Small intestine (tissue), 7 donors: ENCODE measurements at regions not wholly inside any gene's neighbourhood (a gene's known extent, or its start where the extent isn't known, plus 50 kb on each side); places are given as distances from the start of the nearest gene placed in this dataset.

Experiments used
- DNase-seq, 2 donors: peaks; one replicate each; pipeline versions ENCODE4 v3.0.0 to v3.0.0-alpha.2; 2013
- FAIRE-seq: peaks from 2 replicates; lab custom pipeline; 2012; peaks lifted over from hg19 to GRCh38; lab: Jason Lieb, UNC
- H3K27ac ChIP-seq, 3 donors: one replicate each; pipeline ENCODE4 v1.5.1; 2013; ENCODE audit warnings: low read length in 2 of 3, mild to moderate bottlenecking in 2 of 3, control low read depth in 1 of 3, inconsistent platforms in 1 of 3, low read depth in 1 of 3, moderate library complexity in 1 of 3
- H3K27me3 ChIP-seq, 3 donors: one replicate each; pipeline ENCODE4 v1.6.1; 2013; ENCODE audit warnings: low read length in 3 of 3, inconsistent platforms in 1 of 3; ENCODE audit not compliant: control insufficient read depth in 3 of 3, insufficient read depth in 3 of 3
- H3K36me3 ChIP-seq, 3 donors: one replicate each; pipeline ENCODE4 v1.6.1; 2013; ENCODE audit warnings: low read length in 3 of 3, inconsistent platforms in 1 of 3, low read depth in 1 of 3, mild to moderate bottlenecking in 1 of 3, moderate library complexity in 1 of 3; ENCODE audit not compliant: control insufficient read depth in 3 of 3, insufficient read depth in 2 of 3
- H3K4me1 ChIP-seq, 3 donors: one replicate each; pipeline ENCODE4 v1.6.1; 2013; ENCODE audit warnings: low read length in 2 of 3, inconsistent platforms in 1 of 3, low read depth in 1 of 3, mild to moderate bottlenecking in 1 of 3, moderate library complexity in 1 of 3; ENCODE audit not compliant: control insufficient read depth in 3 of 3, insufficient read depth in 2 of 3
- H3K4me3 ChIP-seq, 3 donors: one replicate each; pipeline ENCODE4 v1.5.1; 2013; ENCODE audit warnings: low read length in 3 of 3, control low read depth in 1 of 3, inconsistent platforms in 1 of 3, low read depth in 1 of 3, mild to moderate bottlenecking in 1 of 3, moderate library complexity in 1 of 3
- H3K9me3 ChIP-seq, 2 donors: one replicate each; pipeline ENCODE4 v1.6.1; 2013; ENCODE audit warnings: low read depth in 1 of 2, low read length in 1 of 2; ENCODE audit not compliant: control insufficient read depth in 2 of 2, insufficient read depth in 1 of 2
- WGBS, 3 donors: extraction: QIAGEN DNeasy Blood & Tissue Kit; methylation state at CpG; one replicate each; pipeline ENCODE4 v1.1.7; 2013; 5-methylcytosine and 5-hydroxymethylcytosine counted together
- donor health status: healthy with polysubstance abuse.
- donor health status: control.
- donor health status: control.
- donor health status: Bipolar disorder and iron deficiency.
- donor health status: healthy.

DNA sequence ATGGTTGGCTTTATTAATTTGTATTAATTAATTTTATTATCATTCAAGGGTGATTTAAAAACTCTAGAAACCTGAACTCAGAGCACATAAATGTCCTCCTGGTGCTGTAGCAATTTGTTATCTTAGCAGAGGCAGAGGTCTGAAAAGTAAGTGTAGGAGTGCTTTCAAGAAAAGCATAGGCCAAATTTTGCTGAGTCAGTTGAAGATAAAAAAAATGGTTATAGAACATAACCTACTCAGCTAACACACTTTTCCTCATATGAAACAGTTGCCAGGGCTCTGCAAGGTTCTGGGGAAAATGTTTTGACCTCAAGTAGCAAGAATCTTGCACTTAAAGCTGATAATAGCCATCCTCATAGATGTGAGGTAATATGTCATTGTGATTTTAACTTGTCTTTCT lies 53.5 kb upstream of the CHODL start:
- Histone ChIP-seq H3K9me3 (no peaks in the 10 kb centered on the region), H3K36me3 (no peaks in the 10 kb centered on the region), H3K27ac (no peak overlapping the region), H3K4me3 (no peak overlapping the region), H3K27me3 (no peaks in the 10 kb centered on the region), H3K4me1 (no peaks in the 10 kb centered on the region)
- FAIRE-seq (no peak), DNase-seq (no peak)

DNA sequence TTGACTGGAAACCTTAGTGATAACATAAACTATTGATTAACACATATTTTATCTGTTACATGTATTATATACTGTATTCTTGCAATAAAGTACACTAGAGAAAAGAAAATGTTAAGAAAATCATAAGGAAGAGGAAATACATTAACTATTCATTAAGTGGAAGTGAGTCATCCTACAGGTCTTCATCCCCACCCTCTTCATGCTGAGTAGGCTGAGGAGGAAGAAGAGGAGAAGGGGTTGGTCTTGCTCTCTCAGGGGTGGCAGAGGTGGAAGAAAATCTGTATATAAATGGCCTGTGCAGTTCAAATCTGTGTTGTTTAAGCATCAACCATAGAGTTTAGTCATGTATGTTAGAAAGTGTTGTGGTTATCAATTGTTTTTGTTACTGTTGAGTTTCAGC lies 66.1 kb upstream of the CHODL start:
- DNase-seq (no peak), FAIRE-seq (no peak)
- Histone ChIP-seq H3K27me3 (no peaks in the 10 kb centered on the region), H3K4me1 (no peaks in the 10 kb centered on the region), H3K27ac (no peak overlapping the region), H3K9me3 (no peaks in the 10 kb centered on the region), H3K4me3 (no peak overlapping the region), H3K36me3 (no peaks in the 10 kb centered on the region)

DNA sequence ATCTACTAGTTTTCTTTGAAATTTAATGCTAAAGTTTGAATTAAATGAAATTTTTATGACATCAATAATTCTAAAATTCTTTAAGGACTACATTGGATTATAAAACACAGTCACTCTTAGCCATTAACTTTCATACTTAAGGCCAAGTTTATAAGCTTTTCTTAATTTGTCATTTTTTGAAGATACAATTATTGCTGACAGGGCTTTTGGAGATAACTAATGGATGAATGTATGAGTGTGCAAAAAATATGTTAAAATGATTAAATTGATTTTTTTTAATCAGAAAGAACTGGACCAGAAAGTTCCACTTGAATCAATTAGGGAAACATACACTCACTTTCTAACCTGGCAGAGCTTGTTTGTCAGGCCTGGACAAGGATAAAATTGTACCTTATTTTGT lies 70.3 kb upstream of the CHODL start:
- no peak for FAIRE-seq
- no peak overlapping the region for H3K27ac ChIP-seq
- H3K36me3 ChIP-seq: no peaks in the 10 kb centered on the region
- no peak overlapping the region for H3K4me3 ChIP-seq
- no peaks in the 10 kb centered on the region for H3K9me3 ChIP-seq
- H3K27me3 ChIP-seq: no peaks in the 10 kb centered on the region
- DNase-seq: no peak
- H3K4me1 ChIP-seq: no peaks in the 10 kb centered on the region

DNA sequence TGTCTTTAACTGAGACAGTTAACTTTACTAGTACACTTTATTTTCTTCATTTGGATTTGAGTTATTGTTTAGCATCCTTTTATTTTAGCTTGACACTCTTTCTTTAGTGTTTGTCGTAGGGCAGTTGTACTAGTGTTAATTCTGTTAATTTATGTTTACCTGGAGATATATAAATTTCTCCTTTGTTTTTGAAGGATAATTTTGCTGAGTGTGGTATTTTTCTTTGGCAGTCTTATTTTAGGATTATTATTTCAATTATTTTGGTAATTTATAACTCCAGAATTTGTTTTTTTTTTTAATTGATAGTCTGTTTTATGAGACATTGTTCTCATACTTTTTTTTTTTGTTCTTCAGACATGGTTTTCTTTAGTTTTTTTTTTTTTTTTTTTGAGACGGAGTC lies 73.8 kb upstream of the CHODL start:
- no peak for DNase-seq
- Histone ChIP-seq H3K4me3 (no peak overlapping the region), H3K27ac (no peak overlapping the region), H3K27me3 (no peaks in the 10 kb centered on the region), H3K9me3 (no peaks in the 10 kb centered on the region), H3K36me3 (no peaks in the 10 kb centered on the region), H3K4me1 (no peaks in the 10 kb centered on the region)
- no peak for FAIRE-seq
- 81 to 95% (median 91%) methylated on average over 1 of the region's 2 CpGs for WGBS, 3 donors

- no peak overlapping the region for H3K4me3 ChIP-seq
- FAIRE-seq: no peak
Observed at GRCh38 chr21:18170221-18170620, 74.4 kb upstream of the CHODL start.

GRCh38 chr21:18168108-18168507 lies 76.5 kb upstream of the CHODL start:
- 54 to 73% (median 55%) methylated on average over 3 of the region's 3 CpGs for WGBS, 3 donors
- Histone ChIP-seq H3K27ac (no peak overlapping the region), H3K9me3 (no peaks in the 10 kb centered on the region), H3K36me3 (no peaks in the 10 kb centered on the region), H3K4me1 (no peaks in the 10 kb centered on the region), H3K4me3 (no peak overlapping the region), H3K27me3 (no peaks in the 10 kb centered on the region)
- DNase-seq (no peak), FAIRE-seq (no peak)

More at GRCh38 chr21:18170221-18170620, 74.4 kb upstream of the CHODL start:
- no peaks in the 10 kb centered on the region for H3K9me3 ChIP-seq
- no peak overlapping the region for H3K27ac ChIP-seq
- H3K27me3 ChIP-seq: no peaks in the 10 kb centered on the region
- DNase-seq: no peak
- H3K36me3 ChIP-seq: no peaks in the 10 kb centered on the region
- 74 to 90% (median 76%) methylated on average over 2 of the region's 2 CpGs for WGBS, 3 donors
- H3K4me1 ChIP-seq: no peaks in the 10 kb centered on the region

DNA sequence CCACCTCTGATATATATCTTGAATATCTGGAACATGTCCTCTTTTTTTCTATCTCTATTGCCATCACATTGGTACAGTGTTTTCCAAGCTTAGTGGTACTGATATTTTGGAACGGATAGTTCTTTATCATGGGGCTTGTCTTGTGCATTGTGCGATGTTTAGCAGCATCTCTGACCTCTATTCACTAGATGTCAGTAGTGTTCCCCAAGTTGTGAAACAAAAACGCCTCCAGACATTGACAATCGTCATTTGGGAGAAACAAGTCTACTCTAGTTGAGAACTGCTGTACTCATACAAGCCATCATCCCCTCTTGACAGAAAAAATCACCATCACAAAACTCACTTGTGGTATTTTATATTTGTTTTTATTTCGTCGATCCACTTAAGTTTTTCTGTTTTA lies 79.7 kb upstream of the CHODL start:
- FAIRE-seq: no peak
- no peaks in the 10 kb centered on the region for H3K9me3 ChIP-seq
- H3K27me3 ChIP-seq: no peaks in the 10 kb centered on the region
- DNase-seq: no peak
- H3K4me3 ChIP-seq: no peak overlapping the region
- no peak overlapping the region for H3K27ac ChIP-seq
- no peaks in the 10 kb centered on the region for H3K4me1 ChIP-seq
- no peaks in the 10 kb centered on the region for H3K36me3 ChIP-seq
- WGBS, 3 donors: 62 to 76% (median 63%) methylated on average over 6 of the region's 6 CpGs

DNA sequence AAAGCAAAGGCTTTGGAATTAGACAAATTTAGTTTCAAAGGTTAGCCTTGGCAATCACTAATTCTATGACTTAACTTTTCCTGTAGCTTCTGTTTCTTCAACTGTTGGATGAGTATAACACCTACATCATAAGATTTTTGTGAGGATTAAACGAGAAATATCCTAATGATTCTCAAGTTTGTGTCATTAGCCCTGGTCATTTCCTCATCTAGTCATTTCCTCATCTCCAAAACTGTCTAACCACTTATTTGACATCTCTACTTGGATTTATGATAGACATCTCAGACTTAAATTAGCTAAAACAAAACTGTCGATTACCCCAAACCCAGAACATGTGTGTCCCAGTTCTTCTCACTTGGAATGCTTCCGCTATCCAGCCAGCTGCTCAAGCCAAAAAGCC lies 80.2 kb upstream of the CHODL start:
- Histone ChIP-seq H3K27ac (no peak overlapping the region), H3K27me3 (no peaks in the 10 kb centered on the region), H3K36me3 (no peaks in the 10 kb centered on the region), H3K4me3 (no peak overlapping the region), H3K4me1 (no peaks in the 10 kb centered on the region), H3K9me3 (no peaks in the 10 kb centered on the region)
- 60 to 74% (median 63%) methylated on average over 3 of the region's 3 CpGs for WGBS, 3 donors
- DNase-seq (no peak), FAIRE-seq (no peak)

DNA sequence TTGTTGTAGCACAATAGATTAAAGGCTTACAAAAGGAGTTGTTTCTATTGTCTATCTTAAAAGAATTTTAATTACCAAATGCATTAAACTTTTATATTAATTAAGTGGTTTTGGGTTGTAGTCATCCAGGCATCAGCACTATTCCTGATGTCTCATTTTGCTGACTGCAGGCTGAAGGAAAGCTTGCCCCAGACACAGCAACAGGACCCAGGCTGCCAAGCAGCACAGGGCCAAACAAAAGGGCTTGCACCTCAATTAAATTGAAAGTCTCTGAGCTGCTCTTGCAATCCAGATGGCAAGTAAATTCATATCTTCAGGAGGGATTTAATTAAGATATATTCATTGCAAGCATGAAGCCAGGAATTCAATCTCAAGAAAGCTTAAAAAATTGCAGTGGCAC lies 80.7 kb upstream of the CHODL start:
- Histone ChIP-seq H3K4me1 (no peaks in the 10 kb centered on the region), H3K36me3 (no peaks in the 10 kb centered on the region), H3K4me3 (no peak overlapping the region), H3K27ac (no peak overlapping the region), H3K9me3 (no peaks in the 10 kb centered on the region), H3K27me3 (no peaks in the 10 kb centered on the region)
- no peak for FAIRE-seq
- no peak for DNase-seq
